ENCODE measurements at regions not wholly inside any gene's neighbourhood (a gene's known extent, or its start where the extent isn't known, plus 50 kb on each side); places are given as distances from the start of the nearest gene placed in this dataset.
"Not testable (repeated sequence)": the region's sequence is repeated elsewhere in the genome, so short reads cannot be mapped to it uniquely, and the experiment has no call there.

DNA sequence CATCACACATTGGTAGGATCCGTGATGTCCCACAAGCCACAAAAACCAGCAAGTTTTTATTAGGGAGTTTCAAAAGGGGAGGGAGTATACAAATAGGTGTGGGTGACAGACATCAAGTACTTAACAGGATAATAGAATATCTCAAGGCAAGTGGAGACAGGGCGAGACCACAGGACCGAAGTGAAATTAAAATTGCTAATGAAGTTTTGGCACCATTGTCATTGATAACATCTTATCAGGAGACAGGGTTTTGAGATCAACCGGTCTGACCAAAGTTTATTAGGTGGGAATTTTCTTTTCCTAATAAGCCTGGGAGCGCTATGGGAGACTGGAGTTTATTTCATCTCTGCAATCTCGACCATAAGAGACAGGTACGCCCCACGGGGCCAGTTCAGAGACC is 178.5 kb downstream of the OTOP1 start:
- DNase-seq: not testable (repeated sequence)

GRCh38 chr4:4050781-4051180 is 175.9 kb downstream of the OTOP1 start:
- not testable (repeated sequence) for DNase-seq

DNA sequence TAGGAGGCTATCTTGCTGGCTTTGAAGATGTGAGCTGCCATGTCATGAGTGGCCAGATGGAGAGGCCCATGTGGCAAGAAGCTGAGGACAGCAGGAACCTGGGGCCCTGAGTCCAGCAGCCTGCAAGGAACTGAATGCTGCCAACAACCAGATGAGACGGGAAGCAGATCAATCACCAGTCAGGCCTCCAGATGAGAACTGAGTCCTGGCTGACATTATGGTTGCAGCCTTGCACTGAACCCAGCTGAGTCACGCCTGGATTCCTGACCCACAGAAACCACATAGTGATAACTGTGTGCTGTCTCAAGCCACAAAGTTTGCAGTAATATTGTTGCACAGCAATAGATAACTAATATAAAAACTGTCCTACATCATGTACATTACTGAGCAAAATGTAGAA is 173.8 kb downstream of the OTOP1 start:
- not testable (repeated sequence) for DNase-seq

- not testable (repeated sequence) for DNase-seq
Observed at GRCh38 chr4:4057226-4057625, 169.5 kb downstream of the OTOP1 start.

DNA sequence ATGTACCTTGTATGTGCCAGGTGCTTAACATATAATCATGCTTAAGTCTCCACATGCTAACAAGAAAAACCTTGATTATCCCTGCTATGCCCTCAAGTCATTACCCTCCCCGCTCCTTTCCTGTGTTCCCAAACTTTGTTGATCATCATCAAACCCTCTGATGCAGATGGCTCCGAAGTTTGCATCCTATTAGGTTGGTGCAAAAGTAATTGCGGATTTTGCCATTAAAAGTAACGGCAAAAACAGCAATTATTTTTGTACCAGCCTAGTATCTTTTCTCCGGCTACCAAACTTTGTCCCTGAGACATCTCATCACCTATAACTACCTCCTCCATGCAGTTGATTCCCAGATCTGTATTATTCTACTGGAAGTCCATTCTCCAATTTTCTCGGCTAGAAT is 142.6 kb downstream of the OTOP1 start:
- DNase-seq: not testable (repeated sequence)

DNA sequence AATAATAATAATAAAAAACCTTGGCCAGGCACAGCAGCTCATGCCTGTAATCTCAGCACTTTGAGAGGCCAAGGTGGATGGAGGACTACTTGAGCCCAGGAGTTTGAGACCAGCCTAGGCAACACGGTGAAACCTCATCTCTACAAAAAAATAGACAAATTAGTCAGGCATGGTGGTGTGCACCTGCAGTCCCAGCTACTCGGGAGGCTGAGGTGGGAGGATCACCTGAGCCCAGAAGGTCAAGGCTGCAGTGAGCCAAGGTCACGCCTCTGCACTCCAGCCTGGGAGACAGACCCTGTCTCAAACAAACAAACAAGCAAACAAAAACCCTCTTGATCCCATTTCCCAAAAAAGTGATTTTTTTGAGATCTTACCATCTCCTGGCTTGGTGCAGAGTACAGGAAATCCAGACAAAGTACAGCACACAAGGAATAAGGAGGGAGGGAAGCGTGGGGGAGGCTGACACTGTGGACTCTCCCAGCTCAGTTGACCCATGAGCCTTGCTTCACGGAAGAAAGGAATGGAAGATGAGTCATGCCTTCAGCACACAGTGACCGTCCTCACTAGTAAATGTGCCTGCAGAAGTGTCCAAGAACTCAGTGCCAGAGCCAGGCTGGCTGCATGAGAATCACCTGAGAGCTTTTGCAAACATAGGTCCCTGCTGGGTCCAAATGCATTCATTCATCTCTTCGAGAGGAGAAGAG is 136.9 kb downstream of the OTOP1 start:
- not testable (repeated sequence) for DNase-seq

DNA sequence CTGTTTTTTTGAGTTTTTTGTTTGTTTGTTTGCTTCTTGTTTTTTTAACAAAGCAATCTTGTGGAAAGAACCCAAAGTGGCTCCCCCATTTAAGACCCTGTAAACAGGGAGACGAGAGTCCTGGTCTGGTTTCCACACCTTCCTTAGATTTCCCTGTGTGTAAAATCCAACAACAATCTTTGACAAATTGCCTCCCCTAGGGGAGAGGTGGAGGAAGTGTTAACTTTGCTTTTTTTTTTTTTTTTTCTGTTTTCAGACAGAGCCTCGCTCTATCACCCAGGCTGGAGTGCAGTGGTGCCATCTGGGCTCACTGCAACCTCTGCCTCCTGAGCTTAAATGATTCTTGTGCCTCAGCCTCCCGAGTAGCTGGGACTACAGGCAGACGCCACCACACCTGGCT is 136.0 kb downstream of the OTOP1 start:
- DNase-seq: not testable (repeated sequence)

DNA sequence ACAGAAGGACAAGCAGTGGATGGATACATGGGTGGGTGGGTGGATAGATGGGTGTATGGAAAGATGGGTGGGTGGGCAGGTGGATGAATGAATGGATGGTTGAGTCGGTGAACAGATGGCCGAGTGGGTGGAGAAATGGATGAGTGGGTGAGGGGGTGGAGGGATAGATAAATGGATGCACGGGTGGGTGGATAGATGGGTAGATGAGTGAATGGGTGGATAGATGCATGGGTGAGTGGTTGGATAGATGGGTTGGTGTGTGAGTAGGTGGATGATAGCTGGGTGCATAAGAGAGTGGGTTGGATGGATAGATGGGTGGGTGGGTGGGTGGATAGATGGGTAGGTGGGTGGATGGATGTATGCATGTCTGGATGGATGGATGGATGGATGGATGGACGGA is 134.6 kb downstream of the OTOP1 start:
- not testable (repeated sequence) for DNase-seq

DNA sequence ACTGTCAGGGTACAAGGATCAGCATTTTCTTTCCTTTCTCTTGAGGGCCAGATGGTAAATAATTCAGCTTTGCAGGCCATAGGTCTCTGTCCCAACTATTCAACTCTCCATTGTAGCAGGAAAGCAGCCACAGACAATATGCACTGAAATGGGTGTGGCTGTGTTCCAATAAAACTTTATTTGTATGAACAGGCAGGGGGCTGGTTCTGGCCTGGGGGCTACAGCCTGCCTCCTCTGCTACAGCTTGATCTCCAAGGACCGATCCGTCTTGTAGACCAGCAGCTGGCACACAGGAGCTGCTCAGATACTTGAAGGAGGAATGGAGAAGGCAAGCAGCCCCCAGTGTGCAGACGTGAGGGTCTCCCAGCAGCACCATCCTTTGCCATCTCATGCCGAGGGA is 127.1 kb downstream of the OTOP1 start:
- not testable (repeated sequence) for DNase-seq

DNA sequence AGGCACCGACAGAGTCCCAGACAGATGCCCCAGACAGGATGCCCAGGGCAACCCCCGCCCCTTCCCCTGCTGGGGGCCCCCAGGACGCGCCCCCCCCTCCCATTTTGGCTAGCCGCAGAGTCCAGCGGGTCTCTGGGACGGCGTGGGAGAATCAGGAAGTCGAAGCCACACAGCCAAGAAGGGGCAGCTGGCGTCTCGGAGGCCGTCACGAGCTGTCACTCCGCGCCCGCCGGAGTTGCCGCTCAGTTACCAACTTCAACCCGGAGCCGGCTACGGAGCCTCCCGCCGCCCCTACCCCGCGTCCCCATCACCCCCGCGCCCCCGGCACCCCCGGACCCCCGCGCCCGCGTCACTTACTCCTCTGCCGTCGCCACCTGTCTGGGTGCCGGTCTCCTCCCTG is 119.8 kb downstream of the OTOP1 start:
- DNase-seq: not testable (repeated sequence)

DNA sequence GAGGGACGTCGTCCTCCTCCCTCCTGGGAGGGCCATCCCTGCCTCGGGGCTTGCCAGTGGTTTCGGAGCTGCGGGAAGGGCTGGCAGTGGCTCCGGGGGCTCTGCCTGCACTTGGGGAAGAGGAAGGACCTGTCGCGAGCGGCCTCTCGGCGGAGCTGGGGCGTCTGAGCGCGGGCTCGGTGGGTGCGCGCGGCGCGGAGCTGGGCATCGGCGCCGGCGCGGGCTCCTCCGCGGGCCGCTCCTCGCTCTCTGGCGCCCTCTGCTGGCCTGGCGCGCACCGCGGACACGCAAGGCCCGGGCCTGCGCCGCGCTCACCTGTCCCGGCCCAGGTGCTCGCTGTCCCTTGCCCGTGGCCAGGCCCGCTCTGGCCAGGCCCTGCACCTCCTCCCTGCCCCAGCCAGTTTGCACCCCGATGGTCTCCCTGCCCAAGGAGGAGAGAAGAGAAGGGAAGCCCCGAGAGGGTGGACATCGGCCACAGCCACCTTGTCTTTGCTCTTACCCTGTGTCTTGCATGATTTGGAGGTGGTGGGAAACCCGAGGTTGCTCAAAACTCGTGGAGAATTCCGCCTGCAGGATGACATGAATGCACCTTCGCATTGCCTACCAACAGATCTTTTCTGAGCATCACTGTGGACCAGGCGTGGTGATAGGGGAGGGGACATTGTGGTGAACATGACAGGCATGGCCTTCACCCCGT is 119.2 kb downstream of the OTOP1 start:
- DNase-seq: peak; percentile 53

DNA sequence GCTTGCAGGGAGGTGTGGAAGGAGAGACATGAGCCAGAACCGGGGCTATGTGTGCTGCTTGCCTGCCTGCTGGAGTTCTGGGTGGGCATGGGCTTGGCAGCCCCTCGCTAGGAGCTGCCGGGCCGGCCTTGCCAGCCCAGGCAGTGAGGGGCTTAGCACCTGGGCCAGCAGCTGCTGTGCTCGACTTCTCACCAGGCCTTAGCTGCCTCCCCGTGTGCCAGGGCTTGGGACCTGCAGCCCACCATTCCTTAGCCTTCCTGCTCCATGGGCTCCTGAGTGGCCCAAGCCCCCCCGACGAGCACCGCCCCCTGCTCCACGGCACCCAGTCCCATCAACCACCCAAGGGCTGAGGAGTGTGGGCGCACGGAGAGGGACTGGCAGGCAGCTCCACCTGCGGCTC is 111.3 kb downstream of the OTOP1 start:
- DNase-seq: not testable (repeated sequence)

DNA sequence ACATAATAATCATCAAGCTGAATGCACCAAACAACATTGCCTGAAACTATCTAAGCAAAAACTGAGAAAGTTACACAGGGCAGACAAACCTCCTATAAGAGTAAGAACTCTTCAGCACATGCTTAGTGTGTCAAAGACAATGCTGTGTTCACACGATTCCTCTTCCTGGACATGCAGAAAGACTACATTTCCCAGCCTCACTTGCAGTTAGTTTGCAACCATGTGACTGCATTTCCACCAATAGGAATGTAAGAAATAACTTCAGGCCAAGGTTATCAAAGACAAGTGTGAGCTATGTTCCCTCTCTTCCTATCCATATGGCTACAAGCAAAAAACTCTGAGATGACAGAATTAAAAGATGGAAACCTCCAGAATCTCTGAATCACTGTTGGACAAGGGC is 109.8 kb downstream of the OTOP1 start:
- not testable (repeated sequence) for DNase-seq

DNA sequence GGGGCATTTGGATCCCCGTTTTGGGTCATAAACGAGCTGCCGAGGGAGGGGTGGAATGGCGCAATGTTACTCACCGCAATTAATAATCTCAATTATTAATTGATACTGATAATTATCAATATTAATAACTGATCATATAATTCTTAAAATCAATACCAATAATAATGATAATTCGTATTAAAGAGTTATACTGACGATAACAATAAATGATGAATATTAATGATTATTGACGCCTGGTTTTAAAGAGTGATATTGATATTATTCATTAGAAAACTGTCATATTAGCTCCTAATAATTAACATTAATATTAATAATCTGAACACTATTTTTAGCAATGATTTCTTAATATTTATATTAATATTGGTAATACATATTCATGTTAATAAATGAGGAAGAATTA is 92.4 kb downstream of the OTOP1 start:
- not testable (repeated sequence) for DNase-seq

- DNase-seq: not testable (repeated sequence)
Observed at GRCh38 chr4:4136621-4137020, 90.1 kb downstream of the OTOP1 start.

Data from CD4-positive, alpha-beta T cell treated with Interleukin-15 for 1 hour (primary cell).